Activated CD8-positive, alpha-beta T cell treated with anti-CD3 and anti-CD28 coated beads for 36 hours (primary cell): ENCODE measurements at regions not wholly inside any gene's neighbourhood (a gene's known extent, or its start where the extent isn't known, plus 50 kb on each side); places are given as distances from the start of the nearest gene placed in this dataset.

Experiments used
- ATAC-seq: fragments of 200-7000 bp; cut with Tn5 transposase; one replicate; pipeline ENCODE4 v1.10.0; 2021; ENCODE audit warnings: mild to moderate bottlenecking, moderate library complexity
- CTCF ChIA-PET: fragments of 350-600 bp; sonication (Branson Sonifier 250); formaldehyde crosslinking; loops from one replicate; lab custom pipeline; 2021; ENCODE audit warnings: antibody characterized with exemption; lab: Charles Lee
- POLR2A ChIA-PET: fragments of 350-600 bp; sonication (Branson Sonifier 250); formaldehyde crosslinking; loops from one replicate; lab custom pipeline; 2021; ENCODE audit warnings: antibody characterized with exemption; lab: Charles Lee
- DNase-seq: peaks from one replicate; pipeline ENCODE4 v3.0.0-alpha.2; 2020
- H3K27ac Mint-ChIP-seq: one replicate; pipeline ENCODE4 v1.8.0; 2021; ENCODE audit warnings: mild to moderate bottlenecking, mixed read lengths
- H3K27me3 Mint-ChIP-seq: one replicate; pipeline ENCODE4 v1.8.0; 2021; ENCODE audit warnings: mixed read lengths
- H3K36me3 Mint-ChIP-seq: one replicate; pipeline ENCODE4 v1.8.0; 2021; ENCODE audit warnings: low read depth, mixed read lengths
- H3K4me1 Mint-ChIP-seq: one replicate; pipeline ENCODE4 v1.8.0; 2021; ENCODE audit warnings: low read depth, mixed read lengths
- H3K4me3 Mint-ChIP-seq: one replicate; pipeline ENCODE4 v1.8.0; 2021; ENCODE audit warnings: mild to moderate bottlenecking, moderate library complexity, mixed read lengths
- H3K9me3 Mint-ChIP-seq: one replicate; pipeline ENCODE4 v1.8.0; 2021; ENCODE audit warnings: mixed read lengths
- intact Hi-C: fragments of 100-400 bp; cut with micrococcal nuclease; formaldehyde crosslinking; loops from one replicate; pipeline ENCODE4 v1.10.0; 2022
- TF ChIP-seq, protein P1 (sequence below): fragments of 200-600 bp; IDR thresholded peaks from one replicate; pipeline ENCODE4 v1.8.0; 2022; ENCODE audit warnings: antibody characterized with exemption, mild to moderate bottlenecking

DNA sequence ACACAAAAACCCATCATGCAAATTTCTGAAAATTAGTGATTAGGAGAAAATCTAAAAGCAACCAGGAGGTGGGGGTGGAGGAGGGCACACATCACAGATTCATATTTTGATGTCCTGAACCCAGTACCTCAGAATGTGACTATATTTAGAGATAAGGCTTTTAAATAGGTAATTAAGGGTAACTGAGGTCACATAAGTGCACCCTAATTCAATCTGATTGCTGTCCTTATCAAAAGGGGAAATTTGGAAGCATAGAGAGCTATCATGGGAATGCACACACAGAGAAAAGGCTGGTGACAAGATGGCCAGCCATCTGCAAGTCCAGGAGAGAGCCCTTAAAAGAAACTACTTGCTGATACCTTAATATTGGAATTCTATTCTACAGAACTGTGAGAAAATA lies 281.8 kb upstream of the UGT8 start:
- intact Hi-C loops, result no loop called here
- POLR2A ChIA-PET, result no interaction called here
- Mint-ChIP-seq H3K9me3 (no peaks in the 10 kb centered on the region), H3K4me1 (no peaks in the 10 kb centered on the region), H3K27me3 (peaks cover 1% of the 10 kb centered on the region), H3K4me3 (no peak overlapping the region), H3K27ac (no peak overlapping the region), H3K36me3 (no peaks in the 10 kb centered on the region)
- no peak for ATAC-seq
- DNase-seq, result no peak
- CTCF ChIA-PET, result no interaction called here
- TF ChIP-seq, protein P1, sequence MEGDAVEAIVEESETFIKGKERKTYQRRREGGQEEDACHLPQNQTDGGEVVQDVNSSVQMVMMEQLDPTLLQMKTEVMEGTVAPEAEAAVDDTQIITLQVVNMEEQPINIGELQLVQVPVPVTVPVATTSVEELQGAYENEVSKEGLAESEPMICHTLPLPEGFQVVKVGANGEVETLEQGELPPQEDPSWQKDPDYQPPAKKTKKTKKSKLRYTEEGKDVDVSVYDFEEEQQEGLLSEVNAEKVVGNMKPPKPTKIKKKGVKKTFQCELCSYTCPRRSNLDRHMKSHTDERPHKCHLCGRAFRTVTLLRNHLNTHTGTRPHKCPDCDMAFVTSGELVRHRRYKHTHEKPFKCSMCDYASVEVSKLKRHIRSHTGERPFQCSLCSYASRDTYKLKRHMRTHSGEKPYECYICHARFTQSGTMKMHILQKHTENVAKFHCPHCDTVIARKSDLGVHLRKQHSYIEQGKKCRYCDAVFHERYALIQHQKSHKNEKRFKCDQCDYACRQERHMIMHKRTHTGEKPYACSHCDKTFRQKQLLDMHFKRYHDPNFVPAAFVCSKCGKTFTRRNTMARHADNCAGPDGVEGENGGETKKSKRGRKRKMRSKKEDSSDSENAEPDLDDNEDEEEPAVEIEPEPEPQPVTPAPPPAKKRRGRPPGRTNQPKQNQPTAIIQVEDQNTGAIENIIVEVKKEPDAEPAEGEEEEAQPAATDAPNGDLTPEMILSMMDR, result no peak

GRCh38 chr4:114317564-114317963 lies 281.0 kb upstream of the UGT8 start:
- ChIA-PET CTCF (no interaction called here), POLR2A (no interaction called here)
- Mint-ChIP-seq H3K36me3 (no peaks in the 10 kb centered on the region), H3K4me3 (no peak overlapping the region), H3K9me3 (no peaks in the 10 kb centered on the region), H3K4me1 (no peaks in the 10 kb centered on the region), H3K27ac (no peak overlapping the region), H3K27me3 (peaks cover 1% of the 10 kb centered on the region)
- ATAC-seq (no peak), DNase-seq (no peak)
- TF ChIP-seq, protein P1, result no peak
- intact Hi-C loops, result no loop called here

- Mint-ChIP-seq H3K36me3 (no peaks in the 10 kb centered on the region), H3K4me3 (no peak overlapping the region), H3K27ac (no peak overlapping the region), H3K4me1 (no peaks in the 10 kb centered on the region), H3K27me3 (peaks cover 1% of the 10 kb centered on the region), H3K9me3 (no peaks in the 10 kb centered on the region)
- ATAC-seq (no peak), DNase-seq (no peak)
- POLR2A ChIA-PET, result no interaction called here
- CTCF ChIA-PET, result no interaction called here
- intact Hi-C loops, result no loop called here
- TF ChIP-seq, protein P1, result no peak
Measured at GRCh38 chr4:114318309-114318708, 280.3 kb upstream of the UGT8 start.

DNA sequence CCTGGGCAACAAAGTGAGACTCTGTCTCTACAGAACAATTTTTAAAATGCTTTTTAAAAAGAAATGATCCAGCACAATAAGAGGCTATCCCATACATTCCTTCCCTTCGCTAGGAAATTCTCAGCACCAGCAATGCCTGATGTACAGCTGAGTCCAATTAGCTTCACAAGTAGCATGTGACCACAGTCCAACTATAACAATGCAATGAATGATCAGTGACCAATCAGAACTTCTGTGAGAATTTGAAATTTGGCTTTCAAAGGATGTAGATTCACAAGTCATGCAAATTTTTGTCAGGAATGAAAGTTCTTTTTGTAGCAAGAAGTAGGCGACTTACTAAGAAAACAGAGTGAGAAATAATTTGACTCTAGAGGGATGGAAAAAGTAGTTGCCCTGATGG lies 278.5 kb upstream of the UGT8 start:
- H3K4me3 Mint-ChIP-seq, result no peak overlapping the region
- no peaks in the 10 kb centered on the region for H3K36me3 Mint-ChIP-seq
- ATAC-seq (no peak), DNase-seq (no peak)
- ChIA-PET POLR2A (no interaction called here), CTCF (no interaction called here)
- intact Hi-C loops, result no loop called here
- H3K27me3 Mint-ChIP-seq, result peaks cover 1% of the 10 kb centered on the region
- H3K9me3 Mint-ChIP-seq, result no peaks in the 10 kb centered on the region
- H3K4me1 Mint-ChIP-seq, result no peaks in the 10 kb centered on the region
- H3K27ac Mint-ChIP-seq, result no peak overlapping the region
- TF ChIP-seq, protein P1, result no peak

GRCh38 chr4:114321366-114321765 lies 277.2 kb upstream of the UGT8 start:
- H3K36me3 Mint-ChIP-seq, result no peaks in the 10 kb centered on the region
- ChIA-PET CTCF (no interaction called here), POLR2A (no interaction called here)
- TF ChIP-seq, protein P1, result no peak
- intact Hi-C loops, result no loop called here
- no peaks in the 10 kb centered on the region for H3K4me1 Mint-ChIP-seq
- no peaks in the 10 kb centered on the region for H3K27me3 Mint-ChIP-seq
- DNase-seq, result no peak
- ATAC-seq, result no peak
- H3K27ac Mint-ChIP-seq, result no peak overlapping the region
- H3K4me3 Mint-ChIP-seq, result no peak overlapping the region
- H3K9me3 Mint-ChIP-seq, result no peaks in the 10 kb centered on the region
